ENCODE measurements at regions not wholly inside any gene's neighbourhood (a gene's known extent, or its start where the extent isn't known, plus 50 kb on each side); places are given as distances from the start of the nearest gene placed in this dataset.
"Not testable (repeated sequence)": the region's sequence is repeated elsewhere in the genome, so short reads cannot be mapped to it uniquely, and the experiment has no call there.

DNA sequence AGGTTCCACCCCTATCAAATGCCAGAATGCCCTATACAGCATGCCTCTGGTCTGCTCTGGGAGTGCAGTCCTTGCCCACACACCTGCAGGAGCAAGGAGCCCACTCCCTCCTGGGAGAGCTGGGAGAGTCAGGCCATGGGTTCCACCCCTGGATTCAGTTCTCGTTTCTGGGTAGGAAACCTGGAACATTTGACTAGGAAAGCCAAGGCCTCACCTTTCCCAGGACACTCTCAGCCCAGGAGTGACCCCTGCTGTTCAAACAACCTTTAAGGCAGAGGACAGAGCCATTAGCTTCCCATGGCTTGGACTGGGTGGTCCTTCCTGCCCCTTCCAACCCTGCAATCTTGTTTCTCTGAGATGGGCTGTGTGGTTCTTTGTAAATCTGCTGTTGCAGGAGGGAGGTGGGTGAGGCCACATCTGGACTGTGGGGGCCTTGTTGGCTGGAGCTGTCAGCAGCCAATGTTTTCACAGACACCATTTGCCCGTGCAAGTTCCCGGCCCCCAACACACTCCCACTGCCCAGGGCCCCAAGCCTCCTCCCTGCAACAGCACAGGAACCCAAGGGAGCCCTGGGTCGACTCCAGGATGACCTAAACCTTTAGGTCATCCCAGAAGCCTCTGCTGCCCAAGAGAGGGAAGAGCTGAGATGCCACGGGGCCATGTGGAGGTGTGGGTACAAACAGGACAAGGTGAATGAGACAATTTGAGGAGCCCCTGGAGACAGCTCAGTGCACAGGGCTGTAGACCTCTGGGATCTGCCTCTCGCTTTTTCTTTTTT is 104.4 kb downstream of the PJA1 start:
- DNase-seq = no peak

DNA sequence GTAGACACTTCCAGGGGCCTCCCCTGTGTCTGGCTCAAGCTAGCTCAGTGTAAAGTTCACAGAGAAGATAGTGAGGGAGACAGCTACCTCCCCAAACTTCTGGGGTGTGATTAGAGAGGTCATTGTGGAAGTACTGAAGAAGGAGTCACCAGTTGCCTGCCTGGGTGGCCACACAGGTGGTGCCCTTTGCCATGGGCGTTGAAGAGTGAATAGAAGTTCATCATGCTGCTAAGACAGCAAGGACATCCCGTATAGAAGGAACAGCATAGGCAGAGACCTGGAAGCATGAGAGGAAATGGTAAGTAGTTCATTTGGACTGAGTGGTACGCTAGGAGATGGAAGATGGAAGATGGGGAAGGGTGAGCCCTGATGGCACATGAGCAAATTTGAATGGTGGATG is 110.1 kb downstream of the PJA1 start:
- no peak for DNase-seq

DNA sequence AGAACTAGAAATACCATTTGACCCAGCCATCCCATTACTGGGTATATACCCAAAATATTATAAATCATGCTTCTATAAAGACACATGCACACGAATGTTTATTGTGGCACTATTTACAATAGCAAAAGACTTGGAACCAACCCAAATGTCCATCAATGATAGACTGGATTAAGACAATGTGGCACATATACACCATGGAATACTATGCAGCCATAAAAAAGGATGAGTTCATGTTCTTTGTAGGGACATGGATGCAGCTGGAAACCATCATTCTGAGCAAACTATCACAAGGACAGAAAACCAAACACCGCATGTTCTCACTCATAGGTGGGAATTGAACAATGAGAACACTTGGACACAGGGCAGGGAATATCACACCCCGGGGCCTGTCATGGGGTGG is 110.8 kb downstream of the PJA1 start:
- DNase-seq = not testable (repeated sequence)

GRCh38 chrX:69051901-69052300 is 113.4 kb downstream of the PJA1 start:
- no peak for DNase-seq

DNA sequence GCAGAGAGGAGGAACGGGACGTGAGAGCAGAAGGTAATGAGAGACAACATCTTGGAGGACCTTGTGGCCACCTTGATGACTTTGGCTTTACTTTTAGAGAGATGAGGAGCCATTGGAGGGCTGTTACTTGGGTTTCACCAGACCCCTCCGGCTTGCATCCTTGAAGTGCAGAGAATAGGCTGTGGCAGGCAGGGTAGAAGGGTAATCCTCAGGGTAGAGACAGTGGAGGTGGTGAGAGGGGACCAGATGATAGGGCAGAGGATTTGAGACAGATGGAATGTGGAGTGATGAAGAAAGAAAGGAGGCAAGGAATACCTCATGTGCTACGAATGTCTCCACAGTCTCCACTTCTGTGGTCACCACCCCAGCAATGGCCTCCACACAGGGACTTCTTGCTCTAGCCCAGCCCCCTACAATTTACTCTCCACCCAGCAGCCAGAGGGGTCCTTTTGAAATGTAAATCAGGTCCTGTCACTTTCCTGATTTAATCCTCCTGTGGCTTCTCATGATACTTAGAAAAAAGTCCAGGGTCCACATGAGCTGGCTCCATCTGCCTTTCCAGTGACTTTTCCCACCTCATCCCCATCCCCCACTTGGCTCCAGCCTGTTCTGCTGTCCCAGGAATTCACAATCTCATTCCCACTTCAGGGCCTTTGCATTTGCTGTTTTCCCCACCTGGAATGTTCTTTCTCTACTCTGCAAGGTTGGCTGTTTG is 115.0 kb downstream of the PJA1 start:
- DNase-seq = no peak

DNA sequence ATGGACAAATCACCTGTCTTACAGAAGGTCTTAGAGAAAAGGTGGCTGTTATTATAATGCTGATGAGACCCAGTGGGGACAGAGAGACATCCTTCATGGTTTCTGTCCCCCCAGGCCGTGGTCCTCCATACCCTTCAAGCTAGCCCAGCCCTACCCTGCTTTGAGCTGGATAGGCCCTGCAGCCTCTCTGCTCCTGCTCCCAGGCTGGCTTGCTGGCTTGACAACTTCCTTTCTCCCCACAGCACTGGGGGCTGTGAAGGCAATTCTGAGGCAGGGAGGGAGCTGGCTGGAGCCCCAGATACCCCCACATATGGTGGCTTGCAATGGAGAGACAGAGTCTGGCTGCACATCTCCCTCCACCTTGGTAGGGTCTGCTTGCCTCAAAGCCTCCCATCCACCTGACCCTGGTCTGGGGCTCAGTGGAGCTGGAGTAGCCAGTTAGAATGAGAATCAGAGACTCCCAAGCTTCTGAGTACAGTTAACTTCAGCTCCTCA is 118.2 kb downstream of the PJA1 start:
- DNase-seq = no peak

- DNase-seq = no peak
Observed at GRCh38 chrX:69045616-69046345, 119.5 kb downstream of the PJA1 start.

GRCh38 chrX:69038816-69039215 is 126.4 kb downstream of the PJA1 start:
- no peak for DNase-seq

DNA sequence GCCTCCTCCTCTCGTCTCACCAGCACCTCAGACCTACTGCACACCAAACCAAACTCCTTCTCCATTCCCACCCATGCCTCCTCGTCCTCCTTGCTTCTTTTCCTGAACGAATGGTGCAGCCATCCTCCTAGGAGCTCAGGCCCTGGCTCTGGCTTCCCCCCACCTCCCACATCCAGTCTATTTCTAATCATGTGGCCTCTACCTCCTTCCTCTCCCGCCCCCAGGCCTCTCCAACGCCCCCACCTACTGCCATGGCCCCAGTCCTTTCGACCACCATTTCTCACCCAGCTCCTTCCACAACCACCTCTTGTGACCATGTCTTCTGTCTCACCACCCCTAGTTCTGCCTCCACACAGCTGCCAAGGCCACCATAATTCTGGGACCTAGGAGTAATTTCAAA is 127.1 kb downstream of the PJA1 start:
- DNase-seq = no peak

- no peak for DNase-seq
Observed at GRCh38 chrX:69037786-69038185, 127.5 kb downstream of the PJA1 start.

DNA sequence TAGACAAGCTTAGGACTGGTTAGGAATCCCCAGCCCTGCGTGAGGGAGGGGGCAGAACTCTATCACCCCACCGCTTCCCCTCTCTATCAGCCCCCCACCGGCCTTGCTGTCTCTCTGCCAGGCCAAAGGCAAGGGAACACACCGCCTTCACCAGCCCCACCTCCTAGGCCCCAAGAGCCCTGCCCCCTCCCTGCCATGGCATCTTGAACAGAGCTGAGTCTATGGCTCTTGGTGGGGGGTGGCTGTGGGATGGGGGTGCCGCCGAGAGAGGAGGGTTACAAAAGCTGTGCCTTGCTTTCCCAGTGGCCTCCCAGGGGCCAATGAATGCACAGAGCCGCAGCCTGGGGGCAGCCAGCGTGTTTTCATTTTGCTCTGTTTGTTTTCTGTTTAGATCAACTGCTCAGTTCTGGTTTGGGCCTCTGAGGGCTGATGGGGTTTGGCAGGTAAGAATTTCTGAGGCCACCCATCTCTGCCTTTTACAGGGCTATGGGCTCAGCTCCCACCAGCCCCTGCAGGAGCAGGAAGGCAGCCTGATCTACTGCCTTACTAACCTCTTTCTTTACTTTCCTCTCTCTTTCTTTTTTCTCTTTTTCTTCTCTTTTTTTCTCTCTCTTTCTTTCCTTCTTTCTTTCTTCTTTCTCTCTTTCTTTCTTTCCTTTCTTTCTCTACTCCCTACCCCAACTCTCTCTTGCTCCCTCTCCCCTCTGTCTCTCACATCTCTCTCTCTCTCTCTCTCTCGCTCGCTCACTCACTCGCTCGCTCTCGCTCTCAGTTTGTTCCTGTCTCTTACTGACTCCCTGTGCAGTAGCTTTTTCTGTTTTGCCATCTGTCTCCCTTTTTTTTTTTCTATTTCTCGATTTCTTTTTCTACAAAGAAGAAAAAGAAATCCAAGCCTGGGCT is 128.3 kb downstream of the PJA1 start:
- DNase-seq = no peak

GRCh38 chrX:69034451-69034850 is 130.8 kb downstream of the PJA1 start:
- DNase-seq = no peak

DNA sequence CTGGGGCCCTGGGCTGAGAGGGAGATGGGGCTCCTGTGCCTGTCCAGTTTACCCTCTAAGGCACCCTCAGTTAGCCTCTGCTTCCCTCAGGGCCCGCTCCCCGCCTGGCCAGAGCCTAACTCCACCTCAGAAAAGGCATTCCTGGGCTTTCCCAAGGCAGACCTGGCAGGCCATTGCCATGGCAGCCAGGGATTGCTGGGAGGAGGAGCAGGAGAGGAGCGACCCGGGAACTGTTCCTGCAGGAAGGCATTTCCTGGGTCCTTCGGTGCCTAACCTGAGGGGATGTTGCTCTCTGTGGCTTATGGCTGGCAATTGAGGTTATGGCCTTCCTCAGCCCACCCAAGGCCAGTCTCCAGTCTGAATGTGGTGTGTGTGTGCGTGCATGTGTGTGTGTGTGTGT is 131.3 kb downstream of the PJA1 start:
- no peak for DNase-seq

DNA sequence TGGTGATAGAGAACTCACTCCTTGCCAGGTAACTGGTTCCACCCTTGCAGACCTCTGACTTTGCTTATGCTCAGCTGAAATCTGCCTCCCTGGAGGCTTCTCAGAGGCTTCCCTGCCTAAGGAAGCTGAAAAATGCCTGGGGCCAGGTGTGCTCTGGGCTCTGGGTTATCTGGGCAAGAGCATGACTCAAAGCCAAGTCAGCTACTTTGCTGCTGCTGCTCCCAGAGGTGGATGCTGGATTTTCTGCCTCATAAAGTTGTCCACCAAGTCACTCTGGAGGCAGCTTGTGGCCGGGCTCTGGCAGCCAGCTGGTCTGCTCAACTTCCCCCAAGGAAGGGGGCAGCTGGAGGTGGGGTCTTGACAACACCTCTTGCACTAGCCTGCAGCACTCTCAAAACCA is 132.7 kb downstream of the PJA1 start:
- DNase-seq = no peak

DNA sequence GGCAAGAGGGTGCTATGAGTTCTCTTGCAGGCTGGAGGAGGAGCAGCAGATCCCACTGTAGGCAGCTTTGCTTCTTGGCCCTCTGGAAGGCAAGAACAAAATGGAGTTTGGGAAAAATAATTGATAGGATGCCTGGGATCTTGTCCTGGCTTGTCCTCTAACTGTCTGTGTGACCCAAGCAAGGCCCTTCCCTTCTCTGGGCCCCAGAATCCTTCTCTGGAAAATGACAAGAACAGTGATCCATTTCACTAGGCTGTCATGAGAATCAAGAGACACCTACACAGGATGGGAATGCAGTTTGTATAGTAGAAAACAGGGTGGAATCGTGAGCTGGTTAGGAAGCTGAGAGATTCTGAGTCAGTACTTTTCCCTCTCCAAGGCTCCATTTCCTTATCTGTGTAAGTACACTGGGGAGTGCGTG is 133.3 kb downstream of the PJA1 start:
- DNase-seq = no peak

DNA sequence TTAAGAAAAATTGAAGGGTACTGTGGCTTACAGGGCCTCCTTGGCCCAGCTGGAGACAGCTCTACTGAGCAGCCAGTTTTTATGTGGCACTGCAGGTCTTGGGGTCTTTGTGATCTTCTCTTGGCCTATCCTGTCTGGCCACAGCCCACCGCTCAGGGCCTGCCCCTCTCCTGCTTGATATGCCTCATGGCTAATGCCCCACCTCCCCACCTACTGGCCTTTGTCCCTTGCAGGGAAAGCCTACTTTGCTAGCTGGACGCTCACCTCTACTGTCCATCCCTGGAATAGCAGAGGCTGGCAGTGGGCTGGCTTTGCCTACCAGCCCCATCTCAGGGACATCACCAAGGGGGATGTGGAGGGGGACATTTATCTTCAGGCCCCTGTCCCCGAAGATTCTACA is 134.1 kb downstream of the PJA1 start:
- no peak for DNase-seq

DNA sequence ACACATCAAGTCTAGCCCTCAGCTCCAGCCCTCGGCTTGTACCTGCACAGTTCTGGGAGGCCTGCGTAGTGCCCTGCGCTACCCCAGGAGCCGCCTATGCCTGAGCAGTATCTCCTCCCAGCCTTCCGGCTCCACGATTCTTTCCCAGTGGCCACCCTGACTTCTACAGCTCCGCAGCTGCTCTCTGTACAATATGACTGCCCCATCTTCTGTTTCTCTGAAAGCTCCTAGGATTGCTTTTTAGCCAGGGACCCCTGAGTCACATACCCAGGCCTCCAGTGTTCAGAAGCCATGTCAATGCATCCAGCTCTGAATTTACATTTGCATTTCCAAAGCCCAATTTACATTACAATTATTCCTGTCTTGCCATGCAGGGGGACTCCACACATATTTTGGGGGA is 135.5 kb downstream of the PJA1 start:
- no peak for DNase-seq

DNA sequence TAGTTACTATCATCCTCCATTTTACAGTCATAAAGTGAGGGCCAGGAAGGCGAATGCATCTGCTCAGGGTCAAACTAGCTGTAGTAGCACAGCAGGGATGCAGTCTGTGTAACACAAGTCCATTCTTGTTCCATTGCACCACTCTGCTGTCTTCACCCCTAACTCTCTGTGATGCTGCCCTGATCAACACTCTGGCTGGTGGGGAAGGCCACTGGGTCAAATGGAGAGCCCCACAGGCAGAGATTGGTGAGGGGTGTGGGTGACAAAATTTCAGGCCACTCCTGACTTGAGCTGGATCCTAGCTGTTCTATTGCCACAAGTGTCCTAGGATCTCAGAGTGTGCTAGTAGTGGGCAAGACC is 136.5 kb downstream of the PJA1 start:
- no peak for DNase-seq

DNA sequence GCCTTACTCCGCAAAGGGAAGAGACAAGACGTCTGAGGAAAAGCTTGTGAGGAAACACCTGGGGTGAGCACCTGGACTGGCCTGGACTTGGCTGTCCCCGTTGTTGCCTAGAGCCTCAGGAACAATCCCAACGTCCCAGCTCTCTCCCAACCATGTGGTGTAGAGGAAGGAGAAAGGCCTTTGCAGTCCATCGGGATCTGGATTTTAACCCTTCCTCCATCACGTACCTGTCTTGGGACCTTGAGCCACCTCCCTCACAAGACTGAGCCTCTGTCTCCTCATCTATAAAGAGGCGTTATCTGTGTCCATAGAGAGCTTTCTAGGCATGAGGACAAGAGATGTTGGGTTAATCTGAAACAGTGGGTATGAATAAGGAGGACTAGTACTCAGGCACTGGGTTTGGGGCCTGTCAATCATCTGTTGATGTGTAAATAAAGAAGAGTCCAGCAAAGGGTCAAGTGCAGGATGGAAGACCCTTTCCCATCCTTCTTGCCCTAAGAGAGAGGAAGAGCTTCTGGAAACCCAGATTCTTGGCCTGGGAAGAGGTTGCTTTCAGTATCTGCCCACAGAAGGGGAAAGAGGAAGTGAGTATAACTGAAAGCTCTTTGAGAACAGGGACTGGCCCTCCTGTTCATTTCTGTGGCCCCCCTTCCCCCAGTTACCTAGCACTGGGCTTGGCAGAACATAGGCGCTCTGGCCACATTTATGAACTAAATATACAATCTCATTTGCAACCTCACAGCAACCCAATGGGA is 137.1 kb downstream of the PJA1 start:
- no peak for DNase-seq

DNA sequence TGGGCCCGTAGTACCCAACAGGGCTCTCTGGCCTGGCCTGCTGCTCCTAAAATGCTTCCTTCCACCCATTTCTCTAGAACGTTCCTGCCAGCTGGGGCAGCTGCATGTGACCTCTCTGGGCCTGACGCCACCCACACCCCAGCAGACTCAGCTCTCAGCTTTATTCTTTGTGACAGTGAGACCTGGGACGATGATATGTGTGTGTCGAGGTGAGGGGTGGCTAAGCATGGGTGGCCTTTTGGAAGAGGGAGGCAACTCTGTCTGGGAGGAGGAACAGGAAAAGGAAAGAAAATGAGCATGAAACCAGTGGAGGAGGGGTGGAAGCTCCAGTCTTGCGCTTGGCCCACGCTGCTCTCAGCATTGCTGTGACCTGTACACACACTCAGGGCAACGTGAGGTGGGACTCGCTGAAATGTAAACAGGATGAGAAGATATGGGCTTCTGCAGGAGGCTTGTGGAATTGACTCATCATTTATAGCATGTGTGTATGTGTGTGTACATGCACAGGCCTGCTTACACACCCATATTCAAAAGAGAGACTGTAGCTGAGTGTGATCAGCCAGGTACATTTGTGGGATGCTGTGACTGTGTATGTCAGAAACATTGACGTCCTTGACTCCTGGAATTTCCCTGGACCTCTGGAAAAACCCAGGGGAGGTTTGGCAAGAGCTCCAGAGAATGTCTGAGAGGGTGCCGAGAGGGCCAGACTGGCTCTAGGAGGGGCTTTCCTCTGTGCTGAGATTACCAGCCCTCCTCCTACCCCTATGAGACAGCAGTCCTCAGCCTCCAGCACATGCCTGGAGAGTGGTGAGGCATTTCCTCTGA is 137.9 kb downstream of the PJA1 start:
- no peak for DNase-seq

DNA sequence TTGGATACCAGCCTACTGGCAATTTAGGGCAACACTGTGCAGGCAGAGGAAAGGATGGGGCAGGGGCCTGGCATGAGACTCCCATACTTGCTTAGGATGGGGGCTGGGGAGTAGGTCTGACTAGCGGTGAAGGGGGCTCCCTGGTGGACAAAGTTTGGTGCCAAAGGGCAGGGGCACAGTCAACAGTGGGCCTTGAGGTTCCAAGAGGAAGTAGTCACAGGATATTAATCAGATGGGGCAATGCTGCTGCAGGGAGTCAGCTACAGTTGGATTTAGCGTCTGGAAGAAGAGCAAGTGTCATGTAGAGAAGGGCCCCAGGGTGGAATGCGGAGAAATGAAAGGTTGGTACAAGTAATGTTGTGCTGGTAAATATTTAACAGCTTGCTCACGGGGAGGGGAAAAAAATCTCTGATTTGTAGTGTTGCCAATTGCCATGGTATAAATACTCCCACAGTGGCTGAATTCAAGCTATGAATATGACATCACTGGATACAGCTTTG is 139.4 kb downstream of the PJA1 start:
- DNase-seq = no peak

Measured in midbrain (tissue), 1 donor.